ENCODE measurements at regions not wholly inside any gene's neighbourhood (a gene's known extent, or its start where the extent isn't known, plus 50 kb on each side); places are given as distances from the start of the nearest gene placed in this dataset.

- H3K9me3 Mint-ChIP-seq (ENCODE audit: unreplicated experiment), result no peaks in the 10 kb centered on the region
- no peak for FAIRE-seq
Measured at GRCh38 chr6:148212366-148212765, 130.3 kb upstream of the SASH1 start.

GRCh38 chr6:148213366-148213765, 129.3 kb upstream of the SASH1 start:
- no peaks in the 10 kb centered on the region for H4K20me1 ChIP-seq (ENCODE audit: insufficient read depth, low read length)
- no peaks in the 10 kb centered on the region for H3K79me2 ChIP-seq (ENCODE audit: insufficient read depth, low read length)
- H3K9ac ChIP-seq (ENCODE audit: low read length), result no peak overlapping the region
- H3K4me1 ChIP-seq (ENCODE audit: insufficient read depth, low read length), result no peaks in the 10 kb centered on the region
- no peak for FAIRE-seq
- no peaks in the 10 kb centered on the region for H3K36me3 Mint-ChIP-seq (ENCODE audit: low read depth, unreplicated experiment)
- H3K4me1 Mint-ChIP-seq (ENCODE audit: low read depth, unreplicated experiment), result no peaks in the 10 kb centered on the region
- H2AFZ ChIP-seq (ENCODE audit: low read depth, low read length), result no peak overlapping the region
- H3K9me3 ChIP-seq (ENCODE audit: insufficient read depth, low read depth, low read length), result no peaks in the 10 kb centered on the region
- no peak overlapping the region for H3K27ac Mint-ChIP-seq (ENCODE audit: unreplicated experiment)
- TF ChIP-seq EZH2 (IDR thresholded peaks at IDR 0.05; ENCODE audit: insufficient read depth, low read length) (no peak), CTCF (IDR thresholded peaks at IDR 0.05; ENCODE audit: insufficient read depth, low read depth, low read length) (no peak)
- peaks cover 26% of the 10 kb centered on the region for H3K27me3 Mint-ChIP-seq (ENCODE audit: low read depth, unreplicated experiment)
- H3K27me3 ChIP-seq (ENCODE audit: insufficient read depth, low read length), result no peaks in the 10 kb centered on the region
- no peaks in the 10 kb centered on the region for H3K36me3 ChIP-seq (ENCODE audit: insufficient read depth, low read length)
- H3K9me3 Mint-ChIP-seq (ENCODE audit: unreplicated experiment), result no peaks in the 10 kb centered on the region
- H3K4me3 Mint-ChIP-seq (ENCODE audit: unreplicated experiment), result no peak overlapping the region
- no peak overlapping the region for H3K27ac ChIP-seq (ENCODE audit: low read depth, low read length)
- no peak overlapping the region for H3K4me2 ChIP-seq (ENCODE audit: low read length)
- no peak overlapping the region for H3K4me3 ChIP-seq (ENCODE audit: insufficient read depth, low read depth, low read length)
- DNase-seq (ENCODE audit: low read depth), result no peak

More at GRCh38 chr6:148212366-148212765, 130.3 kb upstream of the SASH1 start:
- H3K36me3 ChIP-seq (ENCODE audit: insufficient read depth, low read length), result no peaks in the 10 kb centered on the region
- no peaks in the 10 kb centered on the region for H3K4me1 Mint-ChIP-seq (ENCODE audit: low read depth, unreplicated experiment)
- no peak overlapping the region for H3K4me3 ChIP-seq (ENCODE audit: insufficient read depth, low read depth, low read length)
- H3K79me2 ChIP-seq (ENCODE audit: insufficient read depth, low read length), result no peaks in the 10 kb centered on the region
- H3K27ac ChIP-seq (ENCODE audit: low read depth, low read length), result no peak overlapping the region
- H4K20me1 ChIP-seq (ENCODE audit: insufficient read depth, low read length), result no peaks in the 10 kb centered on the region
- H3K4me2 ChIP-seq (ENCODE audit: low read length), result no peak overlapping the region
- no peaks in the 10 kb centered on the region for H3K9me3 ChIP-seq (ENCODE audit: insufficient read depth, low read depth, low read length)
- no peaks in the 10 kb centered on the region for H3K27me3 ChIP-seq (ENCODE audit: insufficient read depth, low read length)
- no peak overlapping the region for H3K9ac ChIP-seq (ENCODE audit: low read length)
- no peaks in the 10 kb centered on the region for H3K36me3 Mint-ChIP-seq (ENCODE audit: low read depth, unreplicated experiment)
- no peak overlapping the region for H2AFZ ChIP-seq (ENCODE audit: low read depth, low read length)
- DNase-seq (ENCODE audit: low read depth), result no peak
- H3K4me1 ChIP-seq (ENCODE audit: insufficient read depth, low read length), result no peaks in the 10 kb centered on the region
- H3K27ac Mint-ChIP-seq (ENCODE audit: unreplicated experiment), result no peak overlapping the region
- peaks cover 27% of the 10 kb centered on the region for H3K27me3 Mint-ChIP-seq (ENCODE audit: low read depth, unreplicated experiment)
- H3K4me3 Mint-ChIP-seq (ENCODE audit: unreplicated experiment), result no peak overlapping the region
- TF ChIP-seq CTCF (IDR thresholded peaks at IDR 0.05; ENCODE audit: insufficient read depth, low read depth, low read length) (no peak), EZH2 (IDR thresholded peaks at IDR 0.05; ENCODE audit: insufficient read depth, low read length) (no peak)

GRCh38 chr6:148214667-148215066, 128.0 kb upstream of the SASH1 start:
- no peaks in the 10 kb centered on the region for H3K9me3 Mint-ChIP-seq (ENCODE audit: unreplicated experiment)
- H3K27ac Mint-ChIP-seq (ENCODE audit: unreplicated experiment), result no peak overlapping the region
- no peaks in the 10 kb centered on the region for H3K79me2 ChIP-seq (ENCODE audit: insufficient read depth, low read length)
- no peaks in the 10 kb centered on the region for H3K4me1 ChIP-seq (ENCODE audit: insufficient read depth, low read length)
- no peak overlapping the region for H3K27ac ChIP-seq (ENCODE audit: low read depth, low read length)
- no peaks in the 10 kb centered on the region for H4K20me1 ChIP-seq (ENCODE audit: insufficient read depth, low read length)
- H3K4me2 ChIP-seq (ENCODE audit: low read length), result no peak overlapping the region
- no peaks in the 10 kb centered on the region for H3K4me1 Mint-ChIP-seq (ENCODE audit: low read depth, unreplicated experiment)
- FAIRE-seq (no peak), DNase-seq (ENCODE audit: low read depth) (no peak)
- H3K36me3 ChIP-seq (ENCODE audit: insufficient read depth, low read length), result no peaks in the 10 kb centered on the region
- no peak overlapping the region for H3K4me3 Mint-ChIP-seq (ENCODE audit: unreplicated experiment)
- H3K27me3 ChIP-seq (ENCODE audit: insufficient read depth, low read length), result no peaks in the 10 kb centered on the region
- H3K9ac ChIP-seq (ENCODE audit: low read length), result no peak overlapping the region
- H3K9me3 ChIP-seq (ENCODE audit: insufficient read depth, low read depth, low read length), result no peaks in the 10 kb centered on the region
- no peaks in the 10 kb centered on the region for H3K36me3 Mint-ChIP-seq (ENCODE audit: low read depth, unreplicated experiment)
- H3K4me3 ChIP-seq (ENCODE audit: insufficient read depth, low read depth, low read length), result no peak overlapping the region
- no peak overlapping the region for H2AFZ ChIP-seq (ENCODE audit: low read depth, low read length)
- H3K27me3 Mint-ChIP-seq (ENCODE audit: low read depth, unreplicated experiment), result peaks cover 32% of the 10 kb centered on the region
- no peak for TF ChIP-seq EZH2 (IDR thresholded peaks at IDR 0.05; ENCODE audit: insufficient read depth, low read length)
- TF ChIP-seq CTCF (IDR thresholded peaks at IDR 0.05; ENCODE audit: insufficient read depth, low read depth, low read length), result no peak

Data from astrocyte (in vitro differentiated cells and primary cell).